ENCODE measurements at regions not wholly inside any gene's neighbourhood (a gene's known extent, or its start where the extent isn't known, plus 50 kb on each side); places are given as distances from the start of the nearest gene placed in this dataset.
"Not testable (repeated sequence)": the region's sequence is repeated elsewhere in the genome, so short reads cannot be mapped to it uniquely, and the experiment has no call there.

DNA sequence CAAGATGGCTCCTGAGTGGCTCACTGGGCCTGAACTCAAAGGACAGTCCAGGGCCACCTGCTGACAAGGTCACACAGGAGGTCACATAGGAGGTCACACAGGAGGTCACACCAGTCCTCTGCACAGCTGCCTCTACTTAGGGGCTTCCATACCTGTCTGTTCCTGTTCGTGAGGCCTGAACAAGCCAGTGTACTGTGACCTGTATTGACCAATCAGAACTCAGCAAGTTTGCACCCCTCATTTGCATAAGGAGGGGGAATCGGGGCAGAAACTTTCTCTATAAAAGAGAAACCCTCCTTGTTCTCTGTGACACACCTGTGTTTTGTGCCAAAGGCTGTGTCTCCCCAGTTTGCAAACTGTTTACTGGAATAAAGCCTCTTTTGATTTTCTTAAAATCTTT is 478.9 kb downstream of the EIPR1 start:
- peak; percentile 26 for DNase-seq (ENCODE audit: low read depth)
- TF ChIP-seq, protein P1, sequence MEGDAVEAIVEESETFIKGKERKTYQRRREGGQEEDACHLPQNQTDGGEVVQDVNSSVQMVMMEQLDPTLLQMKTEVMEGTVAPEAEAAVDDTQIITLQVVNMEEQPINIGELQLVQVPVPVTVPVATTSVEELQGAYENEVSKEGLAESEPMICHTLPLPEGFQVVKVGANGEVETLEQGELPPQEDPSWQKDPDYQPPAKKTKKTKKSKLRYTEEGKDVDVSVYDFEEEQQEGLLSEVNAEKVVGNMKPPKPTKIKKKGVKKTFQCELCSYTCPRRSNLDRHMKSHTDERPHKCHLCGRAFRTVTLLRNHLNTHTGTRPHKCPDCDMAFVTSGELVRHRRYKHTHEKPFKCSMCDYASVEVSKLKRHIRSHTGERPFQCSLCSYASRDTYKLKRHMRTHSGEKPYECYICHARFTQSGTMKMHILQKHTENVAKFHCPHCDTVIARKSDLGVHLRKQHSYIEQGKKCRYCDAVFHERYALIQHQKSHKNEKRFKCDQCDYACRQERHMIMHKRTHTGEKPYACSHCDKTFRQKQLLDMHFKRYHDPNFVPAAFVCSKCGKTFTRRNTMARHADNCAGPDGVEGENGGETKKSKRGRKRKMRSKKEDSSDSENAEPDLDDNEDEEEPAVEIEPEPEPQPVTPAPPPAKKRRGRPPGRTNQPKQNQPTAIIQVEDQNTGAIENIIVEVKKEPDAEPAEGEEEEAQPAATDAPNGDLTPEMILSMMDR (IDR thresholded peaks at IDR 0.05; ENCODE audit: insufficient read depth, low read depth, low read length, missing control alignments): no peak
- no peak overlapping the region for H3K4me3 ChIP-seq (ENCODE audit: low read depth, low read length)

- TF ChIP-seq, protein P1 (IDR thresholded peaks at IDR 0.05; ENCODE audit: insufficient read depth, low read depth, low read length, missing control alignments): no peak
- no peak overlapping the region for H3K4me3 ChIP-seq (ENCODE audit: low read depth, low read length)
- no peak for DNase-seq (ENCODE audit: low read depth)
These were observed 481.0 kb downstream of the EIPR1 start for GRCh38 chr2:2896643-2897042.

DNA sequence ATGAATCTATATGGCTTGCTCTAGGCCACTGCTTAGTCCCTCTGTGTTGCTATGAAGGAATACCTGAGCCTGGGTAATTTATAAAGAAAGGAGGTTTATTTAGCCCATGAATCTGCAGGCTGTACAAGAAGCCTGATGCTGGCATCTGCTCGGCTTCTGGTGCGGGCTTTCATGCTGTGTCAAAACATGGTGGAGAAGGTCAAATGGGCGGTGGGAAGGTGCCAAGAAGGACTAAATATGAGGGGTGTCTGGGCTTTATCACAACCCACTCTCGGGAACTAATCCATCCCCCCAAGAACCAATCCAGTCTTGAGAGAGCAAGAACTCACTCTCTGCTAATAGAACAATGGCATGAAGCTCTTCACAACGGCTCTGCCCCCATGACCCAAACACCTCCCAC is 481.6 kb downstream of the EIPR1 start:
- TF ChIP-seq, protein P1 (IDR thresholded peaks at IDR 0.05; ENCODE audit: insufficient read depth, low read depth, low read length, missing control alignments): no peak
- H3K4me3 ChIP-seq (ENCODE audit: low read depth, low read length): no peak overlapping the region
- no peak for DNase-seq (ENCODE audit: low read depth)

DNA sequence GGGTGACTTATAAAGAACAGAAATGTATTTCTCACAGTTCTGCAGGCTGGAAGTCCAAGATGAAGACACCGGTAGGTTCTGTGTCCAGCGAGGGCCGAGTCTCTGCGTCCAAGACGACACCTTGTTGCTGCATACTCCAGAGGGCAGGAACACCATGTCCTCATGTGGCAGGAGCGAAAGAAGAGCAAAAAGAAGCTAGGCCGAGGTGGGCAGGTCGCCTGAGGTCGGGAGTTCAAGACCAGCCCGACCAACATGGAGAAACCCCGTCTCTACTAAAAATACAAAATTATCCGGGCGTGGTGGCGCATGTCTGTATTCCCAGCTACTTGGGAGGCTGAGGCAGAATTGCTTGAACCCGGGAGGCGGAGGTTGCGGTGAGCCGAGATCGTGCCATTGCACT is 483.6 kb downstream of the EIPR1 start:
- DNase-seq (ENCODE audit: low read depth); H3K4me3 ChIP-seq (ENCODE audit: low read depth, low read length): not testable (repeated sequence)

DNA sequence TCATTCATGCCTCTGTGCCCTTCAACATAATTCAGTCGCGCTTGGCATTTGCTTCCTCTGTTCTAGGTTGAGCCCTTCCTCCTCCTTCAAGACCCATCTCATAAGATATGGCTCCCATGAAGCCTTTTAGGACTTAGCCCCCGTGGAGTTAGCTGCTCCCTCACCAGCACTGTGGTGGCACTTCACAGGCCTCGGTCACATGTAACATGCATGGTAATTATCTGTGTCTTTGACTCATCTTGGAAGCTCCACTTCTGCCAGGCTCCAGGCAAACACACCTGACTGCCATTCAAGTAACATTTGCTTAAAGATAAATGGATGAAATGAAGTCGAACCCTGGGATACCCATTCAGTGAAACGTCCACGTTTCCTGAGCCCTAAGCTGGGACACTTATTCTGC is 484.7 kb downstream of the EIPR1 start:
- H3K4me3 ChIP-seq (ENCODE audit: low read depth, low read length): no peak overlapping the region
- no peak for DNase-seq (ENCODE audit: low read depth)

DNA sequence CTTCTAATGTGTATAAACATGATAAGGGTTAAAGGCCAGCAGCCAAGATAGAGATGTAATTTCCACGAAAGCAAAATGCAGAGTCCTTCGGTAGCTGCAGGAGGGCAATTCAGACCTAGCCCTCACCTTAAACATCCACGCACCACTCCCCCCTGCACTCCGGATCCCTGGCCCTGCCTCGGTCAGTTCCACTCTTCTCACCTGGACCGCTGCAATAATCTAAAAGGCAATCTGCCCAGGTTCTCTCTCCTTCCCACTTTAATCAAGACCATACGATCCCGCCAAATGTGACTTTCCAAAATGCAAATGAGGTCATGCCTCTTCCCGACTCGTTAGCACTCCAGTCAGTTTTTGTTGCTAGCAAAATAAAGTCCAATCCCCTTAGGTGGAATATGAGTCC is 485.2 kb downstream of the EIPR1 start:
- no peak for DNase-seq (ENCODE audit: low read depth)
- no peak overlapping the region for H3K4me3 ChIP-seq (ENCODE audit: low read depth, low read length)
- TF ChIP-seq, protein P1 (IDR thresholded peaks at IDR 0.05; ENCODE audit: insufficient read depth, low read depth, low read length, missing control alignments): no peak

More for the DNA sequence above, 484.7 kb downstream of the EIPR1 start:
- TF ChIP-seq, protein P1 (IDR thresholded peaks at IDR 0.05; ENCODE audit: insufficient read depth, low read depth, low read length, missing control alignments): no peak

- H3K4me3 ChIP-seq (ENCODE audit: low read depth, low read length): no peak overlapping the region
- DNase-seq (ENCODE audit: low read depth): no peak
- TF ChIP-seq, protein P1 (IDR thresholded peaks at IDR 0.05; ENCODE audit: insufficient read depth, low read depth, low read length, missing control alignments): no peak
These were observed 486.7 kb downstream of the EIPR1 start for GRCh38 chr2:2890901-2891300.
